Nucleus accumbens (tissue), 56 donors: ENCODE measurements at regions not wholly inside any gene's neighbourhood (a gene's known extent, or its start where the extent isn't known, plus 50 kb on each side); places are given as distances from the start of the nearest gene placed in this dataset.
A peak's percentile ranks its signal among the peaks of the same experiment; 100 is the strongest.

Experiments used
- DNase-seq, 56 donors: peaks; one replicate each; lab custom pipeline; 2025; lab: John Stamatoyannopoulos, UW

GRCh38 chr4:154107337-154107736 is 318.5 kb upstream of the SFRP2 start:
- no peak for DNase-seq

- no peak for DNase-seq
These were observed 299.9 kb upstream of the SFRP2 start for GRCh38 chr4:154088741-154089140.

- DNase-seq: no peak
These were observed 297.4 kb upstream of the SFRP2 start for GRCh38 chr4:154086247-154086646.

- DNase-seq: no peak
These were observed 296.0 kb upstream of the SFRP2 start for GRCh38 chr4:154084864-154085263.

GRCh38 chr4:154082760-154083535 is 294.1 kb upstream of the SFRP2 start:
- DNase-seq: no peak

- DNase-seq: no peak
These were observed 292.5 kb upstream of the SFRP2 start for GRCh38 chr4:154081391-154081790.

- no peak for DNase-seq
These were observed 289.8 kb upstream of the SFRP2 start for GRCh38 chr4:154078504-154079350.

- DNase-seq: no peak
These were observed 288.0 kb upstream of the SFRP2 start for GRCh38 chr4:154076921-154077320.

- peak in 2 of 56 donors; percentile 8 to 19 for DNase-seq
These were observed 284.4 kb upstream of the SFRP2 start for GRCh38 chr4:154073107-154073822.

- no peak for DNase-seq
These were observed 278.9 kb upstream of the SFRP2 start for GRCh38 chr4:154067786-154068185.

GRCh38 chr4:154065368-154065767 is 276.5 kb upstream of the SFRP2 start:
- DNase-seq: no peak

GRCh38 chr4:154064244-154064643 is 275.4 kb upstream of the SFRP2 start:
- no peak for DNase-seq

GRCh38 chr4:154049457-154050181 is 260.7 kb upstream of the SFRP2 start:
- no peak for DNase-seq

GRCh38 chr4:154047733-154048132 is 258.9 kb upstream of the SFRP2 start:
- DNase-seq: no peak

- no peak for DNase-seq
These were observed 256.0 kb upstream of the SFRP2 start for GRCh38 chr4:154044742-154045485.

GRCh38 chr4:154044108-154044531 is 255.2 kb upstream of the SFRP2 start:
- no peak for DNase-seq

GRCh38 chr4:154041640-154042039 is 252.8 kb upstream of the SFRP2 start:
- no peak for DNase-seq

- no peak for DNase-seq
These were observed 250.8 kb upstream of the SFRP2 start for GRCh38 chr4:154039435-154040343.

GRCh38 chr4:154036856-154037255 is 248.0 kb upstream of the SFRP2 start:
- peak in 5 of 56 donors; percentile 11 to 43 (median 15) for DNase-seq
